ENCODE measurements at regions not wholly inside any gene's neighbourhood (a gene's known extent, or its start where the extent isn't known, plus 50 kb on each side); places are given as distances from the start of the nearest gene placed in this dataset.

DNA sequence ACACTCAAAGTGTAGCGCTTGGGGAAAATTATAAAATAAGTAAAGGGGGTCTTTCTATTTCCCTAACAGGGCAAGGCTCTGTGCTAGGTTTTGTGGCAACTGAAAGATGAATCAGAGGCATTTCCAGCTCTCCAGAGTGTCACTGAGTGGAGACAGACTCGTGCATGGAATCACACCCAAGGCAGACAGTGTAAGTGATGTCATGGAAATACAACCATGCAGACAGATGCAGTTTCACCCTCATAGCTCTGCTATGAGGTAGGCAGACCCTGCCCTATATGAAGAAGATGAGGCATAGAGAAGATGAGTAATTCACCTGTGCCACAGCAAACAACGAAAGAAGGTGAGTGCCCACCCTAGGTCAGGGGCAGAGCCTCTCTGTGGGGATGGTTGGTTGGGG, 57.2 kb upstream of the PITRM1 start:
- TF ChIP-seq POLR2A (IDR thresholded peaks at IDR 0.05) (no peak), POLR2AphosphoS5 (IDR thresholded peaks at IDR 0.05) (no peak)
- TF ChIP-seq, protein P1, sequence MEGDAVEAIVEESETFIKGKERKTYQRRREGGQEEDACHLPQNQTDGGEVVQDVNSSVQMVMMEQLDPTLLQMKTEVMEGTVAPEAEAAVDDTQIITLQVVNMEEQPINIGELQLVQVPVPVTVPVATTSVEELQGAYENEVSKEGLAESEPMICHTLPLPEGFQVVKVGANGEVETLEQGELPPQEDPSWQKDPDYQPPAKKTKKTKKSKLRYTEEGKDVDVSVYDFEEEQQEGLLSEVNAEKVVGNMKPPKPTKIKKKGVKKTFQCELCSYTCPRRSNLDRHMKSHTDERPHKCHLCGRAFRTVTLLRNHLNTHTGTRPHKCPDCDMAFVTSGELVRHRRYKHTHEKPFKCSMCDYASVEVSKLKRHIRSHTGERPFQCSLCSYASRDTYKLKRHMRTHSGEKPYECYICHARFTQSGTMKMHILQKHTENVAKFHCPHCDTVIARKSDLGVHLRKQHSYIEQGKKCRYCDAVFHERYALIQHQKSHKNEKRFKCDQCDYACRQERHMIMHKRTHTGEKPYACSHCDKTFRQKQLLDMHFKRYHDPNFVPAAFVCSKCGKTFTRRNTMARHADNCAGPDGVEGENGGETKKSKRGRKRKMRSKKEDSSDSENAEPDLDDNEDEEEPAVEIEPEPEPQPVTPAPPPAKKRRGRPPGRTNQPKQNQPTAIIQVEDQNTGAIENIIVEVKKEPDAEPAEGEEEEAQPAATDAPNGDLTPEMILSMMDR (IDR thresholded peaks at IDR 0.05): no peak

All from transverse colon (tissue), 4 donors.